HL-60 (cell line): ENCODE measurements at regions not wholly inside any gene's neighbourhood (a gene's known extent, or its start where the extent isn't known, plus 50 kb on each side); places are given as distances from the start of the nearest gene placed in this dataset.

Source experiments
- DNase-seq, 2 experiments: peaks; one replicate each; pipeline ENCODE4 v3.0.0-alpha.2; 2010 to 2020; ENCODE audit warnings: low read depth in 1 of 2, low spot score in 1 of 2
- H3K27ac ChIP-seq: fragments of 250-450 bp; sonication (Bioruptor Pico); replicated peaks from 2 replicates; pipeline ENCODE4 v1.5.1; 2020; ENCODE audit warnings: mild to moderate bottlenecking, moderate library complexity
- H3K27me3 ChIP-seq: fragments of 250-450 bp; sonication (Bioruptor Pico); 2 replicates; pipeline ENCODE4 v1.5.1; 2021; ENCODE audit warnings: mild to moderate bottlenecking, moderate library complexity; ENCODE audit not compliant: insufficient read depth, poor library complexity, severe bottlenecking
- H3K4me3 ChIP-seq: replicated peaks from 2 replicates; pipeline ENCODE4 v1.5.1; 2011; ENCODE audit warnings: mild to moderate bottlenecking, control low read depth, low read length; ENCODE audit not compliant: insufficient read depth
- CTCF ChIP-seq: IDR thresholded peaks from one replicate; pipeline ENCODE4 v1.5.1; 2011; ENCODE audit warnings: low read length, control low read depth, inconsistent platforms; ENCODE audit not compliant: insufficient read depth
- GABPA ChIP-seq: IDR thresholded peaks from 2 replicates; pipeline ENCODE4 v1.6.1; 2012; ENCODE audit warnings: low read depth
- POLR2AphosphoS5 ChIP-seq: IDR thresholded peaks from 2 replicates; pipeline ENCODE4 v1.6.1; 2012; ENCODE audit warnings: low read depth
- REST ChIP-seq: IDR thresholded peaks from 2 replicates; pipeline ENCODE4 v1.6.1; 2012; ENCODE audit warnings: low read depth; ENCODE audit not compliant: insufficient replicate concordance
- SPI1 ChIP-seq: IDR thresholded peaks from 2 replicates; pipeline ENCODE4 v1.6.1; 2012; ENCODE audit warnings: low read depth, mild to moderate bottlenecking, borderline replicate concordance

- H3K27me3 ChIP-seq: no peaks in the 10 kb centered on the region
- TF ChIP-seq SPI1: no peak
- no peak for TF ChIP-seq CTCF
- TF ChIP-seq GABPA: no peak
- TF ChIP-seq POLR2AphosphoS5: no peak
- TF ChIP-seq REST: no peak
- DNase-seq: no peak
- no peak overlapping the region for H3K4me3 ChIP-seq
- no peak overlapping the region for H3K27ac ChIP-seq
Observed at GRCh38 chr2:185537689-185538088, 200.9 kb upstream of the FSIP2 start.

DNA sequence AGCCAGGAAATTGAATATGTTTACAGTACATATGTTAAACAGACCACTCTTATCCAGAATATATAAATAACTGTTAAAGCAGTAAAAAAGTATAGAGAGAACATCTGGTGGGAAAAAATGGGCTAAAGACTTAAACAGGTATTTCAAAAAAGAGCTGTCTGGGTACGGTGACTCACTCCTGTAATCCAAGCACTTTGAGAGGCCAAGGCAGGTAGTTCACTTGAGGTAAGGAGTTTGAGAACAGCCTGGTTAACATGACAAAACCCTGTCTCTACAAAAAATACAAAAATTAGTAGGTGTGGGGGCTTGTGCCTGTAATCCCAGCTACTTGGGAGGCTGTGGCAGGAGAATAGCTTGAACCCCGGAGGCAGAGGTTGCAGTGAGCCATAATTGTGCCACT, 171.4 kb upstream of the FSIP2 start:
- DNase-seq: no peak
- no peak for TF ChIP-seq GABPA
- no peak for TF ChIP-seq REST
- TF ChIP-seq POLR2AphosphoS5: no peak
- TF ChIP-seq CTCF: no peak
- TF ChIP-seq SPI1: no peak
- Histone ChIP-seq H3K27me3 (no peaks in the 10 kb centered on the region), H3K4me3 (no peak overlapping the region), H3K27ac (no peak overlapping the region)

- H3K27me3 ChIP-seq: no peaks in the 10 kb centered on the region
- H3K4me3 ChIP-seq: no peak overlapping the region
- no peak overlapping the region for H3K27ac ChIP-seq
- DNase-seq: no peak
- TF ChIP-seq CTCF (no peak), GABPA (no peak), REST (no peak), POLR2AphosphoS5 (no peak), SPI1 (no peak)
Observed at GRCh38 chr2:185567940-185568339, 170.7 kb upstream of the FSIP2 start.
